ENCODE measurements at regions not wholly inside any gene's neighbourhood (a gene's known extent, or its start where the extent isn't known, plus 50 kb on each side); places are given as distances from the start of the nearest gene placed in this dataset.

GRCh38 chr5:10059980-10060379 is 189.7 kb downstream of the ATPSCKMT start:
- no peak overlapping the region for H3K9ac ChIP-seq (ENCODE audit: low read length in 3 of 3)

GRCh38 chr5:10059556-10059955 is 190.1 kb downstream of the ATPSCKMT start:
- Histone ChIP-seq H3K27ac (ENCODE audit: low read depth in 2 of 2, low read length in 2 of 2) (no peak overlapping the region), H3K36me3 (ENCODE audit: control insufficient read depth in 2 of 3, insufficient read depth in 3 of 3, low read length in 3 of 3) (no peaks in the 10 kb centered on the region), H3K27me3 (ENCODE audit: control insufficient read depth, insufficient read depth, low read length) (no peaks in the 10 kb centered on the region), H3K9ac (ENCODE audit: low read length in 3 of 3) (no peak overlapping the region), H3K4me3 (ENCODE audit: low read length in 3 of 3) (no peak overlapping the region), H3K4me1 (ENCODE audit: control insufficient read depth in 2 of 3, insufficient read depth in 2 of 3, low read depth in 1 of 3, low read length in 3 of 3) (no peaks in the 10 kb centered on the region), H3K9me3 (ENCODE audit: control insufficient read depth in 2 of 3, insufficient read depth in 1 of 3, low read length in 3 of 3) (no peaks in the 10 kb centered on the region)
- intact Hi-C loops (cut with DNase I) = no loop called here
- no peak for TF ChIP-seq CTCF (IDR thresholded peaks at IDR 0.05; ENCODE audit: borderline replicate concordance, extremely low read depth, insufficient read depth)
- no peak for FAIRE-seq
- DNase-seq = peak in 3 of 5 donors; percentile 44 to 66 (median 61)

More at GRCh38 chr5:10059980-10060379, 189.7 kb downstream of the ATPSCKMT start:
- Histone ChIP-seq H3K27me3 (ENCODE audit: control insufficient read depth, insufficient read depth, low read length) (no peaks in the 10 kb centered on the region), H3K4me3 (ENCODE audit: low read length in 3 of 3) (no peak overlapping the region), H3K36me3 (ENCODE audit: control insufficient read depth in 2 of 3, insufficient read depth in 3 of 3, low read length in 3 of 3) (no peaks in the 10 kb centered on the region), H3K27ac (ENCODE audit: low read depth in 2 of 2, low read length in 2 of 2) (no peak overlapping the region), H3K9me3 (ENCODE audit: control insufficient read depth in 2 of 3, insufficient read depth in 1 of 3, low read length in 3 of 3) (no peaks in the 10 kb centered on the region), H3K4me1 (ENCODE audit: control insufficient read depth in 2 of 3, insufficient read depth in 2 of 3, low read depth in 1 of 3, low read length in 3 of 3) (no peaks in the 10 kb centered on the region)
- DNase-seq = no peak
- FAIRE-seq = no peak
- no peak for TF ChIP-seq CTCF (IDR thresholded peaks at IDR 0.05; ENCODE audit: borderline replicate concordance, extremely low read depth, insufficient read depth)
- intact Hi-C loops (cut with DNase I) = no loop called here

- H3K27ac ChIP-seq (ENCODE audit: low read depth in 2 of 2, low read length in 2 of 2) = no peak overlapping the region
- no peaks in the 10 kb centered on the region for H3K27me3 ChIP-seq (ENCODE audit: control insufficient read depth, insufficient read depth, low read length)
- no peaks in the 10 kb centered on the region for H3K36me3 ChIP-seq (ENCODE audit: control insufficient read depth in 2 of 3, insufficient read depth in 3 of 3, low read length in 3 of 3)
- FAIRE-seq = no peak
- intact Hi-C loops (cut with DNase I) = no loop called here
- no peak overlapping the region for H3K4me3 ChIP-seq (ENCODE audit: low read length in 3 of 3)
- DNase-seq = no peak
- H3K9ac ChIP-seq (ENCODE audit: low read length in 3 of 3) = no peak overlapping the region
- H3K4me1 ChIP-seq (ENCODE audit: control insufficient read depth in 2 of 3, insufficient read depth in 2 of 3, low read depth in 1 of 3, low read length in 3 of 3) = no peaks in the 10 kb centered on the region
- TF ChIP-seq CTCF (IDR thresholded peaks at IDR 0.05; ENCODE audit: borderline replicate concordance, extremely low read depth, insufficient read depth) = no peak
- H3K9me3 ChIP-seq (ENCODE audit: control insufficient read depth in 2 of 3, insufficient read depth in 1 of 3, low read length in 3 of 3) = peaks cover 0 to 3% (median 0%) of the 10 kb centered on the region in 3 donors
Measured at GRCh38 chr5:10057356-10057755, 192.3 kb downstream of the ATPSCKMT start.

GRCh38 chr5:10056228-10056760 is 193.4 kb downstream of the ATPSCKMT start:
- FAIRE-seq (no peak), DNase-seq (no peak)
- no peak overlapping the region for H3K4me3 ChIP-seq (ENCODE audit: low read length in 3 of 3)
- intact Hi-C loops (cut with DNase I) = no loop called here
- no peak for TF ChIP-seq CTCF (IDR thresholded peaks at IDR 0.05; ENCODE audit: borderline replicate concordance, extremely low read depth, insufficient read depth)
- H3K27ac ChIP-seq (ENCODE audit: low read depth in 2 of 2, low read length in 2 of 2) = no peak overlapping the region
- no peaks in the 10 kb centered on the region for H3K4me1 ChIP-seq (ENCODE audit: control insufficient read depth in 2 of 3, insufficient read depth in 2 of 3, low read depth in 1 of 3, low read length in 3 of 3)
- no peaks in the 10 kb centered on the region for H3K36me3 ChIP-seq (ENCODE audit: control insufficient read depth in 2 of 3, insufficient read depth in 3 of 3, low read length in 3 of 3)
- no peak overlapping the region for H3K9ac ChIP-seq (ENCODE audit: low read length in 3 of 3)
- H3K9me3 ChIP-seq (ENCODE audit: control insufficient read depth in 2 of 3, insufficient read depth in 1 of 3, low read length in 3 of 3) = peaks cover 0 to 9% (median 0%) of the 10 kb centered on the region in 3 donors
- no peaks in the 10 kb centered on the region for H3K27me3 ChIP-seq (ENCODE audit: control insufficient read depth, insufficient read depth, low read length)
